ENCODE measurements at regions not wholly inside any gene's neighbourhood (a gene's known extent, or its start where the extent isn't known, plus 50 kb on each side); places are given as distances from the start of the nearest gene placed in this dataset.
"Not testable (repeated sequence)": the region's sequence is repeated elsewhere in the genome, so short reads cannot be mapped to it uniquely, and the experiment has no call there.

DNA sequence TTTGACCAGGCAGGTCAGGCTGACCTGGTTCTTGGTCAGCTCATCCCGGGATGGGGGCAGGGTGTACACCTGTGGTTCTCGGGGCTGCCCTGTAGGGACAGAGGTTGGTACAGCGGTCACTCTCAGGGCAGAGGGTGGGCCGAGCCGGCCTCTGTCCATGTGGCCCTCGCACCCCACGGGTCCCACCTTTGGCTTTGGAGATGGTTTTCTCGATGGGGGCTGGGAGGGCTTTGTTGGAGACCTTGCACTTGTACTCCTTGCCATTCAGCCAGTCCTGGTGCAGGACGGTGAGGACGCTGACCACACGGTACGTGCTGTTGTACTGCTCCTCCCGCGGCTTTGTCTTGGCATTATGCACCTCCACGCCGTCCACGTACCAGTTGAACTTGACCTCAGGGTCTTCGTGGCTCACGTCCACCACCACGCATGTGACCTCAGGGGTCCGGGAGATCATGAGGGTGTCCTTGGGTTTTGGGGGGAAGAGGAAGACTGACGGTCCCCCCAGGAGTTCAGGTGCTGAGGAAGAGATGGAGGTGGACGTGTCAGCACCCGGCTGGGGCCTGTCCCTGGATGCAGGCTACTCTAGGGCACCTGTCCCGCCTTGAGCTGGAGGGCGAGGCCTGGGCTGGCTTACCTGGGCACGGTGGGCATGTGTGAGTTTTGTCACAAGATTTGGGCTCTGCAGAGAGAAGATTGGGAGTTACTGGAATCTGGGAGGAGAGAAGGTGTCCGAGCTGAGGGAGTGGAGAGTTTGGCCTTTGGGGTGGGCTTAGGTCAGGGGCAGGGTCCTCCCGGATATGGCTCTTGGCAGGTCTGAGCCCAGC lies 215.5 kb downstream of the TMEM121 start:
- TF ChIP-seq, protein P1, sequence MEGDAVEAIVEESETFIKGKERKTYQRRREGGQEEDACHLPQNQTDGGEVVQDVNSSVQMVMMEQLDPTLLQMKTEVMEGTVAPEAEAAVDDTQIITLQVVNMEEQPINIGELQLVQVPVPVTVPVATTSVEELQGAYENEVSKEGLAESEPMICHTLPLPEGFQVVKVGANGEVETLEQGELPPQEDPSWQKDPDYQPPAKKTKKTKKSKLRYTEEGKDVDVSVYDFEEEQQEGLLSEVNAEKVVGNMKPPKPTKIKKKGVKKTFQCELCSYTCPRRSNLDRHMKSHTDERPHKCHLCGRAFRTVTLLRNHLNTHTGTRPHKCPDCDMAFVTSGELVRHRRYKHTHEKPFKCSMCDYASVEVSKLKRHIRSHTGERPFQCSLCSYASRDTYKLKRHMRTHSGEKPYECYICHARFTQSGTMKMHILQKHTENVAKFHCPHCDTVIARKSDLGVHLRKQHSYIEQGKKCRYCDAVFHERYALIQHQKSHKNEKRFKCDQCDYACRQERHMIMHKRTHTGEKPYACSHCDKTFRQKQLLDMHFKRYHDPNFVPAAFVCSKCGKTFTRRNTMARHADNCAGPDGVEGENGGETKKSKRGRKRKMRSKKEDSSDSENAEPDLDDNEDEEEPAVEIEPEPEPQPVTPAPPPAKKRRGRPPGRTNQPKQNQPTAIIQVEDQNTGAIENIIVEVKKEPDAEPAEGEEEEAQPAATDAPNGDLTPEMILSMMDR (IDR thresholded peaks at IDR 0.05): not testable (repeated sequence)
- not testable (repeated sequence) for TF ChIP-seq ZFX (IDR thresholded peaks at IDR 0.05; ENCODE audit: borderline replicate concordance)

All from 22Rv1 (cell line).